Body of pancreas (tissue), 4 donors: ENCODE measurements at regions not wholly inside any gene's neighbourhood (a gene's known extent, or its start where the extent isn't known, plus 50 kb on each side); places are given as distances from the start of the nearest gene placed in this dataset.

ENCODE experiments used
- CTCF ChIP-seq, 7 experiments: fragments of 450-650 bp in 4 of 7; fragments of 200-600 bp in 3 of 7; sonication (generic) in 3 of 7; IDR thresholded peaks; one replicate each; pipeline ENCODE4 v1.5.1; 2016 to 2019; ENCODE audit warnings: antibody characterized with exemption in 7 of 7
- POLR2A ChIP-seq, 3 donors: fragments of 450-650 bp; IDR thresholded peaks; one replicate each; pipeline ENCODE4 v1.6.1; 2016; ENCODE audit warnings: antibody characterized with exemption in 3 of 3, mild to moderate bottlenecking in 2 of 3

GRCh38 chr6:215335-216034 lies 76.8 kb upstream of the DUSP22 start:
- no peak for TF ChIP-seq CTCF (IDR thresholded peaks at IDR 0.05)
- no peak for TF ChIP-seq POLR2A (IDR thresholded peaks at IDR 0.05)
